Cerebellar cortex (tissue), 1 donor: ENCODE measurements at regions not wholly inside any gene's neighbourhood (a gene's known extent, or its start where the extent isn't known, plus 50 kb on each side); places are given as distances from the start of the nearest gene placed in this dataset.

Experiments
- DNase-seq: peaks from one replicate; pipeline ENCODE4 v3.0.0-alpha.2; 2015; ENCODE audit warnings: low spot score

GRCh38 chr6:85192596-85192995 lies 257.3 kb upstream of the NT5E start:
- no peak for DNase-seq

- DNase-seq: no peak
Measured at GRCh38 chr6:85192186-85192585, 257.7 kb upstream of the NT5E start.

GRCh38 chr6:85191656-85192055 lies 258.2 kb upstream of the NT5E start:
- DNase-seq: no peak

- no peak for DNase-seq
Measured at GRCh38 chr6:85186546-85187175, 263.2 kb upstream of the NT5E start.

- DNase-seq: no peak
Measured at GRCh38 chr6:85185977-85186376, 263.9 kb upstream of the NT5E start.

- no peak for DNase-seq
Measured at GRCh38 chr6:85183841-85184240, 266.0 kb upstream of the NT5E start.

DNA sequence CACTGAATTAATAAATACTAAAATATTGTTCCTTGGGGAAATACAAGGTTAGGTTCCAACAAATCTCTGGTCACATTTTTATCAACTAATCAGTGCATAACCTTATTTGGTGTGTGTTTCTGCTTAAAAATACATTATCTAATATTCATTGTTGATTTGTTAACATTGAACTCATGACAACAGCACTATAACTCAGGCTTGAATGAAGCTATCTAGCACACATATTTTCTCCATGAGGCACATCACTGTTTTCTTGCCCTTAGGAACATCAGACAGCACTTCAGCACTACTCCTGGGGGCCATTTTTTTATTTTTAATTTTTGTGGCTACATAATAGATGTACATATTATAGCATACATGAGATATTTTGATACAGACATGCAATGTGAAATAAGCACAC lies 277.2 kb upstream of the NT5E start:
- no peak for DNase-seq

DNA sequence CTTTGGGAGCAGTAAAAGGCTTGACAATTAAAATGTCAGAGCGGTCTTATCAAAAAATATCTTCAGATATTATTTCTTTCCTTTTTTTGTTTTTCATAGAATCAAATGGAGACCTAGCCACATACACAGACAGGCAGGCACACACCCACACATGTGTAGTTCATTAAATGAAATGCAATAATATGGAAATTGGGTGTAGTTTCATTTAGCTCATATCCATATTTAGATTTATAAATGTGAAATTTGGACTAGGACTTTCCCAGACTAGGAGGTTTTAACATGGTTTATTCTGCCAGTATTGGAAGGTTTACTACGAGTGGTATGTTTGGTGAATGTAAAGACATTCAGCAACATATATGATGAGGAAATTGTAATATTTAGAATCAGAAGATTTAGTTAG lies 277.7 kb upstream of the NT5E start:
- DNase-seq: no peak

- no peak for DNase-seq
Measured at GRCh38 chr6:85169189-85169588, 280.7 kb upstream of the NT5E start.

- no peak for DNase-seq
Measured at GRCh38 chr6:85168146-85168545, 281.7 kb upstream of the NT5E start.

DNA sequence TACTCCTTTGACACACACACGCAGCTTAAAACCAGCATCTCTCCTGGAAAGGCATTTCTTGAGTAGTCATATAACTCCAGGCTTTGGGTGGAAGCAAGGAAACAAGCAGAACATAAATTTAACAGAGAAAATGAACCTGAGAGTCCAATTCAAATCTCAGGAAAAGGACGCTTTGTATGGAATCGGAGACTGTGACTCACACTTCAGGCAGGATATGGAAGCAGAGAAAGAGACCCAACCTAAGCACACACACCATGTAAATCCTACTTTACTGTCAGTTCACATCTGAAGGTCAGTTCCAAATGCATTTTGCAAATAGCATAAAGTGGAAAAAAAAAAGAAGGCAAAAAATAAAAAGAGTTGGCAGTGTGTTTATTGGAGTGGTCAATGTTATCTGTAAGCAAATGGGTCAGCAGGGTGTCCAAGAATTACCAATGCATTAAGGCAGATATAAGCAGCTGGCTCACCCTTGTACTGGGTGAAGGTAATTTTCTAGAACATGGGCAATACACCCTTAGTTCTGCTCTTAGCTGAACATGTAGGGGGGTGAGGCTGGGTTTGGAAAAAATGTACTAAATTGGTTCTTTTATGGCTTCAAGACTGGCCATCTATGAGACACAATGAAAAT lies 283.7 kb upstream of the NT5E start:
- DNase-seq: no peak

DNA sequence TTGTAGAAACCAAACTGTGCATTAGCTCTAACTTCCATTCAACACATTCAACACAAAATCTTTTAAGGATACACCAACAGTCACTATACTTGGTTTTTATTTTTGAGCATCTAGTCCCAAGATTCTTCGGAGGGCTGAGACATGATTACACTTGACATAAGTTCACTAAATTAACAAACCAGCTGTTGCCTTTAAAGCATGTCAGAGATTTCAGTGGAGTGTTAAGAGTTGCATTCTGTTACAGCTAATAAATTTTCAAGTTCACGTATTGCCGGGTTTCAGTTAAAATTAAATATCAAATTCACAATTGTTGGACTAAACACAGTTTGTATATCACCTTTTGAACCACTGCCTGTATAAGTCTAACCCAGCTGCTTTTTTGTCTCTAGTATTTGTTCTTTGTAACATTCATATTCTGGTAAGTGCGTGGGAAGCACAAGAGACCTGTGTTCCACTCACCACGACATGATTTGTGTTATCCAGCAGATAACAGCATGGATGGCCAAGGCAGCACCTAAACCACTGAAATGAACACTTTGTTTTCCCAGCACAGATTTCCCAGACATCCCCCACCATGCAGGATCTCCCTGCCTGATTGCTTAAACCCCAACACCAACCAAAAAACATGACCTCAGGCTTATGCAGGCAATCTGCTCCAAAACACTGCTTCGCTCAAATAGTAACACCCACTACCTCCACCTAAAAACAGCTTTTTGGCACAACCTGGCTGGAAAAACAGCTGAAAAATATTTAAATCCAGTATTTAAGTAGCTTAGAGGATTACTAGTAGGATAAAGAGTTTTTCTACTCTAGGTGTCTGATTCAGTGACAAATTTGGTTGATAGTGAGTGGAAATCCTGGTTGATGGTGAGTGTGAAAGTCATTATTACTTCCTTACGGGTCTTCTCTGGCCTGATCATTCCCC lies 286.5 kb upstream of the NT5E start:
- no peak for DNase-seq

DNA sequence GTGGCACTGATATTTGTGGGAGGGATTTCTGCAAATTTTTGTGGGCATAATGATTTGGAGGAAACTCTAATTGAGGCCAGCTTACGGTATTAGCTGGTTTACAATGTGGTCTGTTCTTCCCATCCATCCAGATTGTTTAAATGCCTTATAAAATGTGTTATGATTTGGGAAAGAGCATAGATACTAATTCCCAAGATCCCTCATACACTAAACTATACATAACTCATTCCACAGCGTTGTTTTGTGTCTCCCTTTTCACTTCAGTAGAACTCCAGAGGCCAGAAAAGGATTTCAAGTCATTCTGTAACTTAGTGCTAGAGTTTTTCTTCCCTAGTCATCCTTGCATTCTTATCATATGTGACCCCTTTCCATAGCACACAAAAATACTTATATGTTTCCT lies 292.6 kb upstream of the NT5E start:
- DNase-seq: no peak

- DNase-seq: no peak
Measured at GRCh38 chr6:85143676-85144075, 306.2 kb upstream of the NT5E start.

- DNase-seq: no peak
Measured at GRCh38 chr6:85137865-85138264, 312.0 kb upstream of the NT5E start.

DNA sequence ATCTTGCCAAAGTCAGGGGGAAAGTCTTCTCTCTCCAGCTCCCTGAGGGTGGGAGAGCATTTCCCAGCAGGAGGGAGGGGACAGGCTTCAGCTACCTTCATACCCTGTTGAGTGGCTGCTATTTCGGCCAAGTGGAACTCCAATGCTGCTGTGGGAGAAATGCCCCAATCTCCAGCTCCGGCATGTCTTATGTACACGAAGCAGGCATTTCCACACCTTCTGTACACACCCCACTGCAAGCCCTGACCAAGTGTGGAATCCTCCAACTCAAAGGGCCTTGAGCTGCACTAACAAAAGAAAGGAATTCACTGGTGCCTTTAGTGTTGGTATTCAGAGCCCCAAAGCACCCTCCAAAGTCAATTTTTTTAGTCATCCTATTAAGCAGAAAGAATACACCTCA lies 313.6 kb upstream of the NT5E start:
- DNase-seq: no peak

- DNase-seq: no peak
Measured at GRCh38 chr6:85135376-85136094, 314.3 kb upstream of the NT5E start.

GRCh38 chr6:85134172-85134571 lies 315.7 kb upstream of the NT5E start:
- no peak for DNase-seq

GRCh38 chr6:85132091-85132490 lies 317.8 kb upstream of the NT5E start:
- DNase-seq: no peak

DNA sequence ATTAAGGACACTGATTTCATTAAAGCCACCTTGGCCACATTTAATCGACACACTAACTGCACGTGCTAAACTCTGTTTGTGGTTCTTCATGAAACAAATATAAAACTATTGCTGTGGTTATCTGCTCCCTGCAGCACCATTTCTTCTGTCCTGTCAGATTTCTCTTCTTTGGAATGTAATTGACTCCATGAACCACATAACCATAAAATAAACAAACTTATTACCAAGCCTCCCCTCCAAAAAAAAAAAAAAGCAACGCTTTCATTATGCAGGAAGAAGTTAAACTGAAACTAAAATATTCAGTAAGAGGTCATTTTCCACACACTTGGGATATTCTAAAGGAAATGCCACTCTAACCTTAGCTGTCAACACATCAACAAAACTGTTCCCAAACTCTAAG lies 319.1 kb upstream of the NT5E start:
- DNase-seq: no peak

DNA sequence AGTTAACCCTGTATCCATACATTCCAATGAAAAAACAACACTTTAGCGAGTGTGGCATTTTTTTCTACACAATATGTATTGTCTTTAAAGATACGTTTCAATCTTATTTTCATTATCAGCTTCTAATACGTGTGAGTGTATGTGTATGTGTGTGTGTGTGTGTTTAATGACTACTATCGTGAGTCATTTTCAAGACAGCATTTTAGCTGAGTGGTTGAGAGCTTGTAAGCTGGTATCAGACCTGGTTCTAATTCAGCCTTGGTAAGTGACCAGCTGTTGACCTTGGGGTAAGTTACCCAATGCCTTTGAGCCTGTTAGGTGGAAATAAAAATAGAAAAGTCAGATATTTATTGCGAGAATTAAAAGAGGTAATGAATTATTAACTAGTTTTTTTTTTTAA lies 320.0 kb upstream of the NT5E start:
- no peak for DNase-seq

- no peak for DNase-seq
Measured at GRCh38 chr6:85128781-85129180, 321.1 kb upstream of the NT5E start.
